HG02798 (cell line): ENCODE measurements at regions not wholly inside any gene's neighbourhood (a gene's known extent, or its start where the extent isn't known, plus 50 kb on each side); places are given as distances from the start of the nearest gene placed in this dataset.
"Not testable (repeated sequence)": the region's sequence is repeated elsewhere in the genome, so short reads cannot be mapped to it uniquely, and the experiment has no call there.

Experiments
- ATAC-seq: cut with Tn5 transposase; IDR thresholded peaks from one replicate; pipeline ENCODE4 v1.9.1; 2021; ENCODE audit warnings: mild to moderate bottlenecking; ENCODE audit not compliant: unreplicated experiment, poor library complexity

DNA sequence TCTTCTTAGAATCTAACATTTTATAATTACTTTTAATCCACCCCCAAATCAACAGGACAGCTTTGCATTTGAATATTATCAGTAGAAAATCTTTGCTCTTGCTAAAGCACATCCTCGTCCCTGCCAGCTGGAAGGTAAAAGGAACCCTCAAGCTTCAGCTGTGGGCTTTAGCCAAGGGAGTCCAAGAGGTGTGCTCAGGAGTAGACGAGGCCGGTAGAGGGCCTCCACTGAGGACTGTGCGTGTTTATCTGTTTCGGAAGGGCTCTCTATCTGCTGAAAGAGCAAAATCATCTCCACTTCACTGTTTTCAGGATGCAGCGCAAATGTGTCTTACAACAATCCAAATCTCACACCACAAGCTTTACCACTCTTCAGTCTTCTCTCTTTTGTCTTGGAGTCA, 257.4 kb upstream of the IL12A start:
- no peak for ATAC-seq

DNA sequence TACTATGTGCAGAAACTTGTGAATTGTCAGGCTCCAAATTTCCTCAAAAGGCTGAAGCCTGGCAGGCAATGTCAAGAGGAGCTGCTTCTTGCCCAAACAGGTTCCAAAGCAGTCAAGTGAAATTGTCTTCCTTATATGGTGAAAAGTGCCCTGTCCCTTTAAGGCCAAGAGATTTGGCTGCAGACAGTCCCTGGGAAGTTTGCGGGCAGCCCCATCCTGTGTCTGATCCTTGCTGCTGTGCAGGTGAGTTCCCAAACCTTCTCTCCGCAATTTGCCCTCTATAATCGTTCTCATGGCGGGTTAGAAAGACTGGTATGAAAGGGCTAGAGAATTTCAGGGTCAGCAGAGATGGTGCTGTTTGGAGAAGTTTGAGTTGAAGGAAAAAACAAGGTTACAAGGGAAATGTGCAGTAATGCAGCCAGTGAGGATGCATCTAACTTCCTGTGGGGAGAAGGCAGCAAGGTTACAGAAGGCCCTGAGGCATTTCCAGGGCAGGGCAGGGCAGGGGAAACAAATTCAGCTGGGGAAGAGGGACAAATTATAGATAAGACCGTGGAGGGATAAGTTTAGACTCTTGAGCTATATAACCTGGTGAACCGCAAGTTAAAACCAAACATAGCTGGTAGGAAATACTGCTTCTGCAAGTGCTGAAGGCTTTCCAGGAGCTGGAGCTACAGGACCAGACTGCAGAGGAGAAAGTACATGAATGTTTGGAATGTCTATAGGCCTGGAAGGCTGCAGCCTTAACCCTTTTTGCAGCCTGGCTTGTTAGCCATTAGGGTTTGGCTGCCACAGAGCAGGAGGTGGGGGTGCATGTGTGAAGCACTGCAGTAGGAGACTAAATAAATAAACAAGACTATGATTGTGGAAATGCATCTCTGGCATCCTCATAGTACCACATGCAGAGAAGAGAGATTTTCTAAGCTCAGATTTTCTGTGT, 256.2 kb upstream of the IL12A start:
- no peak for ATAC-seq

GRCh38 chr3:159733194-159733860, 255.3 kb upstream of the IL12A start:
- ATAC-seq: no peak

DNA sequence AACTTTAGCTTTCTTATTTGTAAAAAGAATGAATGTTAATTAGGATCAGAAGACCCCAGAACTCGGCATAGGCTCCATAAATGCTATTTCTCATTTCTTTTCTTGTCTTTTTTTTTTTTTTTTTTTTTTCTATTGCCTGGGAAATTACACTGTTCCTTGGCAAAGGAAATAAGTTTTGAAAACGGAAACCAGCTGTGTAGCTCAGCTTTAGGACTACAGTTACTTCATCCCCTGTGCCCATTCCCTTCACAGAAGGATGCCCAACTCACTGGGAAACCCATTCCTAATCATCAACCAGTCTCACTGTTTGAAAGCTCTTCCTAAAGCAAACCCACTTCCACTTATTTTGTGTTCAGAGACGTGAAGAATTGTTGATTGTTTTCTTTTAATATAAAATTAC, 254.0 kb upstream of the IL12A start:
- no peak for ATAC-seq

DNA sequence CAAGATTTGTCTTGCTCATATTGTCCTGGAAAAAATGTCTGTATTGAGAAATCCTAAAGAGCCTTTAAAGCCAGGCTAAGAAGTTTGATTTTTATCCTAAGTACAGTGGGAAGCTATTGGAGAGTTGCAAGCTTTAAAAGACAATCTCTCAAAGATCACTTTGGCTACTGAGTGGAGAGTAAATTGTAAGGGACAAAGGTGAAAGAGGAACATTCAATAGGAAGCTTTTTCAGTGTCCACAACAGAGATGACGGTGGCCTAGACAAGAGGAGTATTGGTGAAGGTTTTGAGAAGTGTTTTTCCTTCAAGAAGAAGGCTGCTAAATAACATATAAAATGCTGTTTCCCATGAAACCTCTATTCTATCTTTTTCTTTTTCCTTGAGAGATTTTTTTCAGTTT, 249.5 kb upstream of the IL12A start:
- ATAC-seq: no peak

DNA sequence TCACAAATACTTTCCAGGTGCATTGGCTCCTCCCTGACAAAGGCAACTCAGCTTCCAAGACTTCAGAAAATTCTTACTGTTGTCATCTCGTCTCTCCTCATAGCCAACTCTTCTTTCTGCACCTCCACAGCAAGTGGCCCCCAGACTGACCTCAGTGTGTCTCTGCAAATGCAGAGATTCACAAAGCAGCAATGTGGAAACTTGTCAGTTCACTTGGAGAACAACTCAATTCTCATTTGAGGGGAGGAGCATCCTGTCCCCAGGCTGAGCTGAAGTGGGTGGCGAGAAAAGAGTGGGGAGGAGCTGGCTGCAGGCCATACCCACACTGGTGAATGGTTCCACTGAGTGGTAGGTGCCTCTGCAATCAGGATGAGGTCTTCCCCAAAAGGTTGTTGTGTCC, 248.7 kb upstream of the IL12A start:
- no peak for ATAC-seq

DNA sequence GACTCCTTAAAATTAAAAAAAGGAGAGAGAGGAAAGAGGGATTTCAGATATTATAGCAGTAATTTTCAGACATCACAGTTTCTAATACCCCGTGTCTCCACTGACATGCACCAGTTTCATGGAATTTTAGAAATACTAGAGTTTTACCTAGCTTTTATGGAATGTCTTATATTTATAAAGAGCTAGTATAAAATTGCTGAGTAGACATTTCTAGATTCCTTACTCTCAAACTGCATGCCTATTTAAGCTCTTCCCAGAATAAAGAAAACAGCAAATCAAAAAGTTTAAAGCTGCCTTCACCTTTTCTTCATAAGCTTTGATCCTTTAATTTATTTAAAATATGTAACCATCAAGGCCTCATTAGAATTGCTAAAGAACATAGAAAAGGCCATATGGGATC, 247.4 kb upstream of the IL12A start:
- ATAC-seq: no peak

DNA sequence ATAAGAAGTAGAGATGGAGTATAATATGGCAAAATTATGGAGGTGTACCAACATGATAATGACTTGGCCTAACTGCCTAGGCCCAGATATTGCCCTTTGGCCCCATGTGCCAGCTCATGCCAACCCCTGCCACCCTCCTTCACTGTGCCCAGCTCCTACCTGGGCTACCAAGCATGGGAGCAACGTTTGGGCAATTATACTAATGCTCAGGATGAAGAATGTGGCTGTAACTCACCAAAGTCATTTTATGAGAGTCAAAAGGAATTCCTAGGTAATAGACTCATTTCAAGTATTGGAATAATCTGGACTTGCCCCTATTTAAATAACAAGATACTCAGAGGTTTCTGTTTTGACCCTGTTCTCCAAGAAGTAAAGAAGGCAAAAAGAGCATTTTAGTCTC, 240.2 kb upstream of the IL12A start:
- no peak for ATAC-seq

DNA sequence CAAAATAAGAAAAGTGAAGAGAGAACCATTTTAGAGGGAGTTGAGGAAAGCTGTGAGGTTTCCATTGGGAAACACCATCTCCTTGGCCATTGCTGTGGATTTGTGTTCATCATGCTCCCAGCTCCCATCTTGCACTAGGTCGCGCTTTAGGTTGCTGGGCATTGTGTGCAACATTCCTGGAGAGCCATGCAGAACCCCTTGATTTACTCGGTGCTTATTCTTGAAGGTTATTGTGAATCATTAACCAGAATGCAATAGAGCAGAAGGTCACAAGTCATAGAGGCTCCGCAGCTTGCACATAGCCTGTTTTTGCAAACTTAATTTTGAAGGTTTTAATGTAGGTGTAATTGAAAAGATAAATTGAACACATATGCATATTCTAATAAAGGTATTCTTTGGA, 239.2 kb upstream of the IL12A start:
- ATAC-seq: no peak

- ATAC-seq: no peak
Observed at GRCh38 chr3:159751146-159751545, 237.5 kb upstream of the IL12A start.

- ATAC-seq: no peak
Observed at GRCh38 chr3:159751752-159752151, 236.9 kb upstream of the IL12A start.

- not testable (repeated sequence) for ATAC-seq
Observed at GRCh38 chr3:159756279-159757207, 232.1 kb upstream of the IL12A start.

DNA sequence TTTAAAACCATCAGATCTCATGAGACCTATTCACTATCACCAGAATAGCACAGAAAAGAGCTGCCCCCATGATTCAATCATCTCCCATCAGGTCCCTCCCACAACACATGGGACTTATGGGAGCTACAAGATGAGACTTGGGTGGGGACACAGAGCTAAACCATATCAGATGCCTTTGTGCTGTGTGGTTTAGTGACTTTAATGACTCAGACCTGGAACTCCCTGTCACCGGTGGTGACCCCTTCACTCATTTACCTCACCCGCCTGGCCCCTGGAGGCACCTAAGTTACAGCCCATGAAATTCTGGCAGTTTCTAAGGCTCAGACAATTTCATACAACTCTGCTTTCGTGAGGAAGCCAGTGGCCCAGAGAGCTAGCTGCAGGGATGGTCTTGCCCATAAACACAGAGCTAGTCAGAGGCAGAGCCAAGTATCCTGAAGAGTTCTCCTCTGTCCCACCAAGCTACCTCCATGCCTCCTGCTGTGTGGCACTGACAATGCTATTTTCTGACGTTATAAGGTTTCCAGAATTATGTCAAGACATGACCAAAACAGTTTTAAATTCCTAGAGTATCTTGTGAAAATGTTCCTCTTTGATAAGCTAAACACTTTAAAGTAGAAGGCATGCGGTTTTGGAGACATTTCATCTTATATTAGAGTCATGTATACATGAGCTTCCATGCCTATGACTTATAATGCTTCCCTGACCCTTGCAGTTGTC, 231.1 kb upstream of the IL12A start:
- no peak for ATAC-seq

DNA sequence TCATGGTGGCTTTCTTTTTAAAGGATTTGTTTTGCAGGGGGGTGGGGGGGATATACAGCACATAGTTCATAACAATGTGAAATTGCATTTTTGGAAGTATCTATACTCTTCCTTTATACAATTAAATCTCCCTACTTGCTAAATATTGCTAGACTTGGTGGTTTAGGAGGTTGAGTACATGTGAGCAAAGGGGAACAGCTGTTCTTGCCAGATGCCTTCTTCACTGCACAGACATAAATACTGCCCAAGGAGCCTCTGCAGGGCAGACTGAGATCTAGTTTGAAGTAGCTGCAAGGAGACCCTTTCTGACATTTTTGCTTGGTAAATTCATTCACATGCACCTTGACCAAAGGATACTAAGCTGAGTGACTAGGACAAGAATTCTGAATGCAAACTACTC, 228.6 kb upstream of the IL12A start:
- no peak for ATAC-seq

DNA sequence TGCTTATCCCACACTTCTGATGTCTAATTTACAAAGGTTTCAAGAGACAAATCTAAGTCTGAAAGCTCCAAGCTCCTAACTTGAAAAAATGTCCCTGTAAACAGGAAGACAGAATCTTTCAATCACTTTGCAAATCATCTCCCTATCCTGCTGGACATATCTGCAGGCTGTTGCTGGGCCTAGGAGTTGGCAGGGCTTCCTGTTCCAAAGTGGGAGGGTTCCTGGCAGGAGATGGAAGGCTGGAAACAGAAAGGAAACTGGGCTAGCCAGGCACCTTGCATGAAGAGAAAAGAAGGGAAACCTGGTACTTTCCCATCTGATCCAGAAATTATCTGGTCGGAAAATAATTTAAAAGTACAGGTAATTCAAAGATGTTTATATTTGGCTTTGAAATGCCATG, 227.3 kb upstream of the IL12A start:
- ATAC-seq: no peak

DNA sequence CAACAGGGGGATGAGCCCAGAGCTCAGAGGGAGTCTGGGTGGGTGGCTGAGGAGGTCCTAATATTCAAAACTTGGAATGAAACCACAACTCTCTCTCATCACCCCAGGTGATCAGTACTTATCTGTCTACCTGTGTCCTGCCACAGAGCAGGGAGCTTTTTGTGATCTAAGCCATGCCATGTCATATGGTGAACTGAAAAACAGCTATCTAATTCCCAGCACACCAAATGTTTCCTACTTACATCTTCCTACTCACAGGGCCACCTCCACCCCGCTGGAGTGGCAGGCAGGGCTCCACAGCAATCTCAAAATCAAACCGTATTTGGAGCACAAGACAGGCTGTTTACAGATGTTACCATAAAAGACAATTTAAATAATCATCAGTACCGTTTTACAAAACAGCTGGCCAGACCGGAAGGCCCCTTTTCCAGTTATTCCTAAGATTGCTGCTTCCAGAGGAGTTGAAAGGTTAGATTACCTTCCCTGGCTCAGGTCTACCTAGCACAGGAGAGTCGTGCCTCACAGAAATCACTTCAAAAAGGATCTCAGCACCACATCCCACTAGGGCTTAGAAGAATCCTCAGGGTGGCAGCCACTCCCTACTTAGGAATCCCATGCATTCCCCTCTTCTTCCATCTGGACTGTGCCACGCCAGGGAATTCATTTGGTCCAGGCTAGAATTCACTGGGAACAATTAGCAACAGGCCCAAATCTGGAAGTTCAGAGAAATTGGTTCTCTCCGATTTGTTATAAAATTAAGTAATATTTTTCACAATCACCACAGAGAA, 226.6 kb upstream of the IL12A start:
- no peak for ATAC-seq

DNA sequence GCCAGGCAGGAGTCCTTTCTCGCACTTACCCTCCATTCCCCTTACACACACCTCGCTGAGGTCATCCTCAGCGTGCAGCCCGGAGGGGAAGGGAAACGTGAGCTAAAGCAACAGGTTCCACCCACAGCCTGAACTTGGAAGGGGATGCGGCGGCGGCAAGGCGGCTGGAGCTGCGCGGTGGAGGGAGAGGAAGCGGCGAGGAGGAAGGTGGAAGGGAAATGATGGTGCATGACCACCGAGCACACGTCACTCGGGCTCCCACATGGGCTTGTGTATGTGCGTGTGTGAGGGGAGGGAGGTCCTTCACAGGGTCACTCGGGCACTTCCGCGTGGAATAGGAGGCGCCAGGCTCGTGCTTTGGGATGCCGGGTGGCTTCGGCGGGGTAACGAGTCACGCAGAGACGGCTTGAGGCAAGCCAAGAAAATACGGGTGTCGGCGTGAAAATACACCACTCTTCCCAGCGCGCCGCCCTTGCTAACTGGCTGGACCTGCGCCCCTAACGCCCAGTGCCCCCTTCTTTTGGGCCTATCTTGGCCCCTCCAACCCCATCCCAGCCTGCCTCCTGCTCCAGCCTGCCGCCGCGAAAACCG, 225.5 kb upstream of the IL12A start:
- peak; percentile 33 for ATAC-seq

DNA sequence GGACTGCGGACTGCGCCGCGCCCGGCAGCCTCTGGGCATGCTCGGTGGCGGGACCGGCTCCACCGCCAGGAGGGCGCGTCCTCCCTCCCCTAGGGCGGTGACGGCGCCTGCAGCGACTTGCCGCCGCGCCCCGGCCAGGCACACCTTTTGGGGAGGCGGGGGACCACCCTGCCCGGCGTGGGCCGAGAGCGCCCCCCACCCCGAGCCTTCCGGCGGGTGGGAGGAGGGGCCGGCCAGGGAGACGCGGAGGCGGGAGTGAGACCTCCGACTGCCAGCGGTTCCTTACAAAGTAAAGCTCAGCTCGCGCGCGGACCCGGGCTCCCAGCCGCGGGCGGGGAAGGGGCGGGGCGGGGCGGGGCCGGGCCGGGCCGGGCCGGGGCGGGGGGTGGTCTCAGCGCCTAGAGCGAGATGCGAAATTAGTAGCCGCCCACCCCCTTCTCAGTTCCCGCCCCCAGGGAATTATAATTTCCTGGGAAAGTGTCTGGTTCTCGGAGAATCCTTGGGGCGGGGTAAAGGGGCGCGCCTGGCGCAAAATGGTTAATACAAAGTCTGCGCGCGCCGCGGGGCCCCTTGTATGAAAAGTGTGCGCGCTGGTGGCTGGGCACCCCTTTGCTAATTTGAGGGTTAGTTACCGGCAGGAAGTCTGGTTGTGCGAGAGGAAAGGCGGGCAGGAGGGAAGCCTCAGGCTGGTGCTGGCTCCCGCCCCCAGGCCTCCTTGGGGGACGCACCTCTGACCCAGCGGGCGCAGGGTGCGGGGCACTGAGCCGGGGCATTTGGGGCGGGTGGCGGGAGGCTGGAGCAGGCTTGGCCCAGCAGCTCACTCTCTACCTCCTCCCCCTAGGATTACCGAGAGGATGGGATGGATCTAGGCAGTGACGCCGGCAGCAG, 224.8 kb upstream of the IL12A start:
- ATAC-seq: peak; percentile 82
